ENCODE measurements at regions not wholly inside any gene's neighbourhood (a gene's known extent, or its start where the extent isn't known, plus 50 kb on each side); places are given as distances from the start of the nearest gene placed in this dataset.

GRCh38 chr4:129614611-129615010, 518.7 kb downstream of the C4orf33 start:
- TF ChIP-seq CTCF (IDR thresholded peaks at IDR 0.05; ENCODE audit: low read depth, low read length): no peak
- no peak for TF ChIP-seq EZH2phosphoT487 (IDR thresholded peaks at IDR 0.05; ENCODE audit: low read depth)

Data from OCI-LY3 (cell line).